CD4-positive, alpha-beta T cell treated with Interleukin-17A for 4 hours (primary cell): ENCODE measurements at regions not wholly inside any gene's neighbourhood (a gene's known extent, or its start where the extent isn't known, plus 50 kb on each side); places are given as distances from the start of the nearest gene placed in this dataset.
"Not testable (repeated sequence)": the region's sequence is repeated elsewhere in the genome, so short reads cannot be mapped to it uniquely, and the experiment has no call there.

ENCODE experiments used
- DNase-seq: peaks from one replicate; pipeline ENCODE4 v3.0.0-alpha.2; 2020; ENCODE audit warnings: mixed read lengths

DNA sequence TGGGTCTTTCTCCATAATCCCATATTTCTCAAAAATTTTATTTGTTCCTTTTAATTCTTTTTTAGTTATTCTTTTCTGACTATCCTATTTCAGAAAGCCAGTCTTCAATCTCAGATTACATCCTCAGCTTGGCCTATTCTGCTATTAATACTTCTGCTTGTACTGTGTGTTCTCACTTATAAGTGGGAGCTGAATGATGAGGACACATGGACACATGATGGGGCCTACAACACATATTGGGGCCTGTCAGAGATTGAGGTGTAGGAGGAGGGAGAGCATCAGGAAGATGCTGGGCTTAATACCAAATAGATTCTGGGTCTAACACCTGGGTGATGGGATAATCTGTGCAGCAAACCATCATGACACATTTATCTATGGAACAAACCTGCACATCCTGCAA is 82.3 kb downstream of the MAGEE1 start:
- no peak for DNase-seq

GRCh38 chrX:76517544-76517943 is 90.0 kb downstream of the MAGEE1 start:
- DNase-seq: no peak

DNA sequence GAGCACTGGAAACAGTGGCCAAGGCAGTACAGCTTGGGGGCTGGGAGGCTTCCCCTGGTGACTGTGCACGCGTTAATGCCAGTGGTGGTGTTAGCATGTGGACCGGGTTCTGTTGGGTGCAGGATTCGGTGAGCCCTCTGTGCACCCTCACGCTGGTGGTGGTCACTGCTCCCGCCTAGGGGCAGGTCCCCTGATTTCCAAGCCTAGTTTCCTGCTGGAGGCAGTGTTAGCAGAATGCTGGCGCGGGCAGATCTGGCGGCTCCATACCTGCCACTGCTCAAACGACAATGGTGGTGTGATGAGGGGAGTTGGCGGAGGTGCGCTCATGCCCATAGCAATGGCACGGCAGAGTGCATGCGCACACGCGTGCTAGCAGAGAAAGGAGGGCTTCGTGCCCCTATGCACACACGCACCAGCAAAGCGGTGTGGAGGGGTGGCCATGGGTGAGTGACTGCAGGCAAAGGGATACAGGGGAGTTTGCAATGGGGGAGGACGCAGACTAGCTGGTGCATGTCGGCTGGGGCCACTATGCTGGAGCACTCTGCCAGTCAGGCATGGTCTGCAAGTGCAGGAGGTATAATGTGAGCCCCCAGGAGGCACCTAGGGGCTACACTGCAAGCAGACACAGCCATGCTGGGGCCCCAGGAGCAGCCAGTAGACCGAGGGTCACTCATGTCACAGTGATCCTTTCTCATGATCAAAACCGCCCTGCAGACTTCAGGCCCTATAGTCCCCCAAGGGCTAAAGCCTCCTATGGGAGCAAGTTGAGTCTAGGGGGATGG is 93.0 kb downstream of the MAGEE1 start:
- no peak for DNase-seq

GRCh38 chrX:76535675-76536074 is 108.2 kb downstream of the MAGEE1 start:
- DNase-seq: not testable (repeated sequence)

- no peak for DNase-seq
Observed at GRCh38 chrX:76538860-76539259, 111.3 kb downstream of the MAGEE1 start.

GRCh38 chrX:76543381-76543780 is 115.9 kb downstream of the MAGEE1 start:
- DNase-seq: not testable (repeated sequence)

- no peak for DNase-seq
Observed at GRCh38 chrX:76550016-76550415, 122.5 kb downstream of the MAGEE1 start.

GRCh38 chrX:76555269-76555668 is 127.8 kb downstream of the MAGEE1 start:
- DNase-seq: no peak

DNA sequence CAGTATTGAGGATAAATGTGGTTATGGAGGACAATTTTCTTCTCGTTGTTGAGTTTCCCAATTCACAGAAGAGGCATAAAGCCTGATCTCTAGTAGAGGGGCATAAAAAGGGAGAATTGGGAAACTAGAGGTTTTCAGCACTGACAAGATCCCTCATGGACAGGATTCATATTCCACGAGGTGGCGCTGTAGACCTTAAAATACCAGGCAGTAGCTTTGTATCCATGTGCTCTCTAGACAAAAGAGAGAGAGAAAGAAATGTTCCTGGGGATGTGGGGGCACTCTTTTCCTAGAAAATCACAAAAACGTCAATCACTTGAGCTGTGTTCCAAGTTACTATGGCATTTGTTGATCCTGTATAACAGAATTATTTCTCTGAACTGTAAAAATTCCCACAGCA is 128.3 kb downstream of the MAGEE1 start:
- DNase-seq: peak; percentile 9

GRCh38 chrX:76564842-76565241 is 137.3 kb downstream of the MAGEE1 start:
- DNase-seq: not testable (repeated sequence)

DNA sequence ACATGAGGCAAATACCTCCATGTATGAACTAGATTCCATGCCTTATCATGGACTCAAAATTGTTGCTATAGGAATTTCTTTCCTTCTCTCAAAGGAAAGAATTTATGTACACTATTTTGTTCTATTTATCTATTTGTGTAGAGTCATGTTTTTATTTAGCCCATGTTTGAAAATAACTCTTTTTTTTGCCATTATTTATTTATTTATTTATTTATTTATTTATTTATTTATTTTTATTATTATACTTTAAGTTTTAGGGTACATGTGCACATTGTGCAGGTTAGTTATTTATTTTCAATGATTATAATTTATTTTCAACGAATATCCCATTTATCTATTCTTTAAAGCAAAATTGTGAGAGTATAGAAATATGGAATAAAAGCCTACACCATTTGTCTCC is 177.9 kb downstream of the MAGEE1 start:
- no peak for DNase-seq

- no peak for DNase-seq
Observed at GRCh38 chrX:76617020-76617419, 189.5 kb downstream of the MAGEE1 start.

GRCh38 chrX:76643590-76643989 is 216.1 kb downstream of the MAGEE1 start:
- no peak for DNase-seq

DNA sequence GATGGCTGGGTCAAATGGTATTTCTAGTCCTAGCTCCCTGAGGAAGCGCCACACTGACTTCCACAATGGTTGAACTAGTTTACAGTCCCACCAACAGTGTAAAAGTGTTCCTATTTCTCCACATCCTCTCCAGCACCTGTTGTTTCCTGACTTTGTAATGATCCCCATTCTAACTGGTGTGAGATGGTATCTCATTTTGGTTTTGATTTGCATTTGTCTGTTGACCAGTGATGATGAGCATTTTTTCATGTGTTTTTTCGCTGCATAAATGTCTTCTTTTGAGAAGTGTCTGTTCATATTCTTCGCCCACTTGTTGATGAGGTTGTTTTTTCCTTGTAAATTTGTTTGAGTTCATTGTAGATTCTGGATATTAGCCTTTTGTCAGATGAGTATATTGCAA is 223.9 kb downstream of the MAGEE1 start:
- DNase-seq: not testable (repeated sequence)

DNA sequence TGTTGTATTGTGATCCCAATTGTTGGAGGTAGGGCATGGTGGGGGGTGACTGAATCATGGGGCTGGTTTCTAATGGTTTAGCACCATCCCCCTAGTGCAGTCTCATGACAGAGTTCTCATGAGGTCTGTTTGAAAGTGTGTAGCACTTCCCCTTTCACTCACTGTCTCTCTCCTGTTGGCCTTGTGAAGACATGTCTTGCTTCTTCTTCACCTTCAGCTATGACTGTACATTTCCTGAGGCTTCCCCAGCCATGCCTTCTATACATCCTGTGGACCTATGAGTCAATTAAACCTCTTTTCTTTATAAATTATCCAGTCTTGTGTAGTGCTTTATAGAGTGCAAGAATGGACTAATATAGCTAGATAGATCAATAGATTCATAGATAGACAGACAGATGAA is 230.0 kb downstream of the MAGEE1 start:
- no peak for DNase-seq
